Subcutaneous abdominal adipose tissue (tissue), 5 donors: ENCODE measurements at regions not wholly inside any gene's neighbourhood (a gene's known extent, or its start where the extent isn't known, plus 50 kb on each side); places are given as distances from the start of the nearest gene placed in this dataset.

ENCODE experiments used
- H3K27ac ChIP-seq: one replicate; pipeline ENCODE4 v1.7.0; 2013; ENCODE audit warnings: low read depth, mild to moderate bottlenecking, inconsistent platforms, low read length, moderate library complexity
- H3K27me3 ChIP-seq, 5 donors: one replicate each; pipeline ENCODE4 v1.7.0; 2013; ENCODE audit warnings: low read length in 5 of 5, inconsistent platforms in 1 of 5; ENCODE audit not compliant: control insufficient read depth in 5 of 5, insufficient read depth in 4 of 5
- H3K36me3 ChIP-seq, 5 donors: one replicate each; pipeline ENCODE4 v1.7.0; 2013; ENCODE audit warnings: low read length in 5 of 5; ENCODE audit not compliant: control insufficient read depth in 5 of 5, insufficient read depth in 5 of 5
- H3K4me1 ChIP-seq, 5 donors: one replicate each; pipeline ENCODE4 v1.7.0; 2013; ENCODE audit warnings: low read length in 5 of 5, mild to moderate bottlenecking in 3 of 5, moderate library complexity in 1 of 5; ENCODE audit not compliant: control insufficient read depth in 5 of 5, insufficient read depth in 5 of 5
- H3K4me3 ChIP-seq, 5 donors: one replicate each; pipeline ENCODE4 v1.7.0; 2013; ENCODE audit warnings: low read length in 5 of 5, low read depth in 1 of 5
- H3K9ac ChIP-seq, 5 donors: one replicate each; pipeline ENCODE4 v1.7.0; 2013; ENCODE audit warnings: low read length in 5 of 5, mild to moderate bottlenecking in 4 of 5, moderate library complexity in 3 of 5
- H3K9me3 ChIP-seq, 5 donors: one replicate each; pipeline ENCODE4 v1.7.0; 2013; ENCODE audit warnings: low read length in 5 of 5; ENCODE audit not compliant: control insufficient read depth in 5 of 5
- donor health status: healthy.
- donor health status: healthy.
- donor health status: healthy.
- donor health status: healthy.
- donor health status: healthy.

DNA sequence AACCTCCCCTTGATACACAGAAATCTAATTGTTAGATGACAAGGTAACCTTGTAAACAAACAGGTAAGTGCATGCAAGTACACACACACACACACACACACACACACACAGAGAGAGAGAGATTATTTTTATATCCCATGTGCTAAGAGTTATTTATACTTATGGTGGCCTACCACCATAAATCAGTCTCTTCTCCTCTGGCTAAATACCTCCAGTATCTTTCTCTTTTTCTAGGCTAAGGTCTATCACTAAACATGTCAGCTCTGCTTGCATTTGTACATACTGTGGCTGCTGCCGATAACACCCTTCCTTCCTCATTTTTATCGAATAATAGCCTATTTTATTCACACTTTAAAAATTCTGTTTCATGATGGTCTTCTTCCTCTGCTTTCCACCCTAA lies 172.4 kb downstream of the CNTN3 start:
- no peak overlapping the region for H3K27ac ChIP-seq
- no peaks in the 10 kb centered on the region for H3K27me3 ChIP-seq
- H3K36me3 ChIP-seq, result no peaks in the 10 kb centered on the region
- no peak overlapping the region for H3K9ac ChIP-seq
- H3K4me1 ChIP-seq, result no peaks in the 10 kb centered on the region
- H3K4me3 ChIP-seq, result no peak overlapping the region
- no peaks in the 10 kb centered on the region for H3K9me3 ChIP-seq

DNA sequence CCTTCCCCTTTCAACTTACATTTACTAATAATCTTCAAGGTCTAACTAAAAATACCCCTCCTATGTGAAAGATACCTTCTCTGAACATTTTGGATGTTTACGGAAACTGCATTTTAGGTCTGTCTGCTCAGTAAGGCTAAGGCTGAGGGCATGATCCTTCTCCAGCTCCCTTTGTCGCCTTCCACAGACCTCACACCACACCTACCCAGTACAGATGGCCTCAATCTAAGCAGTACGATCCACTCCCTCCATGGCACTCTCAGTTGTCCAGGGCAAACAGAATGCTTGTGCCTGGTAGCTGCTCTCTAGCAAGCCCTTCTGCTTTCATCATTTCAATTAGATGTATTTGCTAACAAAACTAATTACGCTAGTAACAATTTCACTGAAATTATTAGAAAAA lies 178.3 kb downstream of the CNTN3 start:
- H3K36me3 ChIP-seq, result no peaks in the 10 kb centered on the region
- peaks cover 0 to 3% (median 0%) of the 10 kb centered on the region in 5 donors for H3K4me1 ChIP-seq
- no peaks in the 10 kb centered on the region for H3K27me3 ChIP-seq
- no peak overlapping the region for H3K9ac ChIP-seq
- H3K4me3 ChIP-seq, result no peak overlapping the region
- no peak overlapping the region for H3K27ac ChIP-seq
- no peaks in the 10 kb centered on the region for H3K9me3 ChIP-seq

DNA sequence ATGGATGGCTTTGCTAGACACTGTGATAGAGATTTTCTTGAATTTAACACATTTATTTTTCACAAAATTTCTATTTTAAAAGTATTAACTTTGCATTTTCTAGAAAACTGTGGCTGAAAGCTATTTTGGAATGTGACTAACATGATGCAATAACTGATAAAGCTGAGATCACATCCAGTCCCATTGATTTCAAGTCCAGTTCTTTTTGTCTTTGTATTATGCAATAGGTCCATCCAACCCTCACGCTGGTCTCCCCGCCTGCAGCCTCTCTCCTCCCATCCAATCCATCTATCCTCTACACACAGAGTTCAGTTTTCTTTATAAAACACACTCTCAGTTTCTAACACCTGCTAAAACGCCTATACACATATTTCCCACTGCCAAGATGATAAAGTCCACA lies 178.8 kb downstream of the CNTN3 start:
- no peaks in the 10 kb centered on the region for H3K27me3 ChIP-seq
- H3K4me1 ChIP-seq, result peaks cover 0 to 3% (median 0%) of the 10 kb centered on the region in 5 donors
- no peaks in the 10 kb centered on the region for H3K36me3 ChIP-seq
- H3K9me3 ChIP-seq, result no peaks in the 10 kb centered on the region
- no peak overlapping the region for H3K4me3 ChIP-seq
- no peak overlapping the region for H3K27ac ChIP-seq
- H3K9ac ChIP-seq, result no peak overlapping the region

DNA sequence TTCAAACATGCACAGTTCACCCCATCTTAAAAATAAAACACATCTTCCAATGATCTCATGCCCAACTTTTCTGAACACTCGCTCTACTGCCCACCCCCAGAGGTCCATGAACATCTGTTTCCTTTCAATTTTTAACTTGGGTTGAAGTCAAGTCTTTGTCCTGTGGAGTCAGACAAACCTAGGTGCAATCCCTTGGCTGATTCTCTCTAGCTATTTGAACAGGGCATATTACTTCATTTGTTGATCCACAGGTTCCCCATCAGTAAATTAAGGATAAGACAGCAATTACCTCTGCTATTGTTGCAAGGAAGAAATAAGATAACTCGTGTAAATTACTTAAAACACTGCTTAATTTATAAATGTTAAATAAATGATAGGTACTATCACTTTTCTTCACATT lies 180.1 kb downstream of the CNTN3 start:
- H3K9ac ChIP-seq, result no peak overlapping the region

DNA sequence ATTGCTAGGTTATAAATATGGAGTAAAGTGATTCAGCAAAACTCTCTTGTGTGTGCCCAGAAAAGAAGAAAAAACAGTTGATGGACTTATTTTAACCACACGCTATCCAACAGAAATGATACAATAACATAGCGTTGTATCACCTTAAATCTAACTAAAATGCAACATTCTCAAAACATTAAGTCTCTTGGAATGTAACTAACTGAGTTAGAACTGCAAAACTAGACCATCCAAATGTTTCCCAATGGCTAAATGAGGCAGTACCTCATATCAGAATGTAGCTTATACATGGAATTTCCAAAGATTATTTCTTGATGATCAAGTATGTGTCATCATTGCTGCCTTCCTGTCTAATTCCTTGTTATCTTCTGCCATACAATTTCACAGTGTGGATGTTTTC lies 187.9 kb downstream of the CNTN3 start:
- H3K9me3 ChIP-seq, result no peaks in the 10 kb centered on the region
- H3K27me3 ChIP-seq, result no peaks in the 10 kb centered on the region
- H3K4me1 ChIP-seq, result no peaks in the 10 kb centered on the region
- H3K36me3 ChIP-seq, result no peaks in the 10 kb centered on the region
- H3K4me3 ChIP-seq, result no peak overlapping the region
- no peak overlapping the region for H3K27ac ChIP-seq
- H3K9ac ChIP-seq, result no peak overlapping the region

More for the DNA sequence above, 180.1 kb downstream of the CNTN3 start:
- H3K27ac ChIP-seq, result no peak overlapping the region
- H3K4me3 ChIP-seq, result no peak overlapping the region
- H3K9me3 ChIP-seq, result no peaks in the 10 kb centered on the region
- H3K36me3 ChIP-seq, result no peaks in the 10 kb centered on the region
- H3K4me1 ChIP-seq, result peaks cover 0 to 3% (median 0%) of the 10 kb centered on the region in 5 donors
- H3K27me3 ChIP-seq, result no peaks in the 10 kb centered on the region

DNA sequence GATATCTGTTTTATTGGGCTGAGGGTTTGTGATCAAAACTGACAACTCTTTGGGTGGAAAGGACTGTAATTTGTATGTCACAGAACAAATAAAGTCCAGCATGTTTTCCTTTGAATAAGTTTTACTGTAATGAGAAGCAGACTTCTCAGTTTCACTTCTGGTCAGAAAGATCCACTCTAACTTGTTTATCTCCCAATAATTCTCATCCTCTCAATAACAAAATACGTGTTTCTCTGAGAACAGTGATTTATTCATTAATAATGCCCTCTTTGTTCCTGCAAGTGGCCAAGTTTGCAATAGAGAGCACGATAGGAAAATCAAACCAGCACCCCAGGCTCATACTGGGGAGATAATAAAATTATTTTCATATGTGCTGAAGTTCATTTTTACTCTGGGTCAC lies 190.6 kb downstream of the CNTN3 start:
- H3K4me1 ChIP-seq, result no peaks in the 10 kb centered on the region
- H3K9me3 ChIP-seq, result no peaks in the 10 kb centered on the region
- H3K4me3 ChIP-seq, result no peak overlapping the region
- H3K27me3 ChIP-seq, result no peaks in the 10 kb centered on the region
- no peaks in the 10 kb centered on the region for H3K36me3 ChIP-seq
- H3K27ac ChIP-seq, result no peak overlapping the region
- no peak overlapping the region for H3K9ac ChIP-seq

DNA sequence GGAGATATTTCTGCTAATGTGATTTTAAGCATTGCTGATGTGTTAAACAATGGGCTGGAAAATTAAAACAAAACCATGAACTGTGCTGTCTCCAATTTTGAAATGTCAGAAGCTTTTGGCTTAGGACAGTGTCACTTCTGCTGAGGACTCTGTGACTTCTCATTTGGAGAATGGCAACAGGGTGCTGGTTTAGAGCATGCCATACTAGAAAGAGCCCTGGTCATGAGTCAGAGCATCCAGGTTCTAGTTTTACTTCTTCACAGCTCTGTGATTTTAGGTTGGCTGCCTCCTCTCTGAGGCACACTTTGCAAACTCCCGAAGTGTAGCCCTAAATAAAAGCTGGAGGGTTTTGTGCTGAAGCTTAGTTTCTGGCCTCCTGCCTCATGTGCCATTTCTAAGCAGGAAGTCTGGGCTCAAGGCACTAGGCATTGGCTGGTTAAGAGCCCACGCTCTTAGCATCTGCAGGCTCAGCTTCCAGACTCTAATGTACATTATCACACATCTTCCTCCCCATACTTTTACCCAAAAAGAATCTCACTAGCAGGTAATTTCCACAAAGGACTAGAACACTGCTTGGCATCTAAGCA lies 193.8 kb downstream of the CNTN3 start:
- H3K36me3 ChIP-seq, result no peaks in the 10 kb centered on the region
- no peak overlapping the region for H3K27ac ChIP-seq
- no peaks in the 10 kb centered on the region for H3K9me3 ChIP-seq
- no peaks in the 10 kb centered on the region for H3K4me1 ChIP-seq
- no peaks in the 10 kb centered on the region for H3K27me3 ChIP-seq
- no peak overlapping the region for H3K9ac ChIP-seq
- no peak overlapping the region for H3K4me3 ChIP-seq

DNA sequence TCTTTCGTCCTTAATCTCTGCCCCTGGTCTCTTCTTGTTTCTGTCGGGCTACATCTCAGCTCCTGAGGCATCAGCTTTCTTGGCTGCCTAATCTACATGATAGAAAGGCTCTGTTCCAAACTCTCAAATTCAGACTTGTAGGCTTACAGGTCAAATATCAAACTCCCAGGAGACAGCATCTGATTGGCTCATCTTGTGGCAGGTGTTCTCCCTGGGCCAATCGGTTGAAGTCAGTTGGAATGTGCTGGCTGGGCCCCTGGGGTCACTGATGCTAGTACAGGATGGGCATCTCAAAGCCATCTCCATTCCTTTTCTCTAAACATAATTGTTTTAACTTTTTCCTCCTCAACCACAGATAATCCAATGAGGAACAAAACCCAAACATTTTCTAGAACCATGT lies 198.7 kb downstream of the CNTN3 start:
- Histone ChIP-seq H3K9me3 (no peaks in the 10 kb centered on the region), H3K9ac (no peak overlapping the region)

DNA sequence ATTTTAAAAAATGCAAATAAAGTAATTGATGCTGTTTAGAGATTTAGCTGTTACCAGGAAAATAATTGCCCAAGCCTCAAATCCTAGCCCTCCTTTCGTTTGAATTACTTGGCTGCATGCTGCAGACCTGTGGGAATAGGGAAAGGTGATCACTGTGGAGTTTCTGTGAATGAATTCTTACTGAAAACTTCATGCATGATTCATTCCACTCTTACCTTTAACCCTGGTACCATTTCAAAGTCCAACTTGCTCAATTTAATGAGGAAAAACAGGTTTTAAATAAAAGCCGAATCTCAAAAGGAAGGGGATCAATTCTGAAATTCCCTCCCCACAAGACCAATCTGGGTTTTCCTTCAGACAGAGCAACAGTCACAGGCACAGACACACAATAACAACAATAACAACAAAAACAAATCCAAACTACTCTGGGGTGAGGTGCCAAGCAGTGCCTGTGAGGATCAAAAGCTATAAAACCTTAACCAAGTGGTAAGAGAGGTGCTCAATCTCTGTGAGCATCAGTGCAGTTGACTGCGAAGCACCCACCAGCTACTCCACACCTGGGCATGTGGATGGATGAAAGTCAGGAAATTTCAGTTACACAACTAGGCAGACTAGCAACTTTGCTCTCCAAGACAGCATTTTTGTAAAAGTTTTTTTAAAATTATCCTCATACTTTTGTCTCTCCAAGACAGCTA lies 200.8 kb downstream of the CNTN3 start:
- Histone ChIP-seq H3K27me3 (no peaks in the 10 kb centered on the region), H3K4me3 (no peak overlapping the region), H3K4me1 (no peaks in the 10 kb centered on the region), H3K9ac (no peak overlapping the region), H3K9me3 (no peaks in the 10 kb centered on the region), H3K36me3 (no peaks in the 10 kb centered on the region), H3K27ac (no peak overlapping the region)

More for the DNA sequence above, 198.7 kb downstream of the CNTN3 start:
- H3K4me1 ChIP-seq, result no peaks in the 10 kb centered on the region
- H3K27ac ChIP-seq, result no peak overlapping the region
- H3K27me3 ChIP-seq, result no peaks in the 10 kb centered on the region
- H3K36me3 ChIP-seq, result no peaks in the 10 kb centered on the region
- no peak overlapping the region for H3K4me3 ChIP-seq

DNA sequence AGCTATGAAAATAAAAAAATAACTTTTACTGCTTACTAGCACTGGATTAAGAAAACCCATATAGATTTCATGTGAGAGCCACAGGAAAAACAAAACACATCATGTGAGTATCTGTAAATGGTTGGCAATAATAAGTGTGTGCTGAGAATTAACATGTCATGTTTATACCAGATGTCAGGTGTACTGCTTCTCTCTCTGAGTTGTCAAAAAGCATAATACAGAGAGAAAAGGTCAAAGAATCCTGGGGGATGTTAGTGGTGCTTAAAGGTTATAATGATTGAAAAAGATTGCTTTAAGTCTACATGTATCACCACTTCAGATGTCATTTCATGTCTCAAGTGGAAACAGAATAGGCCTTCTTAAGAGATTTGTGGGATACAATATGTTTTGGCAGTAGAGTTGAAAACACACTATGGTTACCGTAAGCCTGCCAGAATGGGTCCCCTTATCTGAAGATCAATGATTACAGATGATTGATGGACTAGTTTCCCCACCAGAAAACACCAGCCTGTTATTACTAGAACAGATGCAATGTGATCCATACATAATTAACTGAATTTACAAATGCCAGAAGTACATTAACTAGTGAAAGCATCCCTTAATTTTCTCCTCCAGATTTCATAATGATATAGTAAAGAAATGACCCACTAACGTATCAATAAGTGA lies 204.1 kb downstream of the CNTN3 start:
- Histone ChIP-seq H3K27ac (no peak overlapping the region), H3K9me3 (no peaks in the 10 kb centered on the region), H3K4me3 (no peak overlapping the region), H3K36me3 (no peaks in the 10 kb centered on the region), H3K9ac (no peak overlapping the region), H3K27me3 (no peaks in the 10 kb centered on the region), H3K4me1 (no peaks in the 10 kb centered on the region)
